GM10248 (cell line): ENCODE measurements at regions not wholly inside any gene's neighbourhood (a gene's known extent, or its start where the extent isn't known, plus 50 kb on each side); places are given as distances from the start of the nearest gene placed in this dataset.

Experiments
- CTCF ChIA-PET: fragments of 300-600 bp; sonication (Branson Sonifier 250); formaldehyde crosslinking; extraction: SDS; loops from one replicate; lab custom pipeline; 2021; ENCODE audit warnings: antibody characterized with exemption; lab: Yijun Ruan, JAX
- POLR2A ChIA-PET: fragments of 350-650 bp; sonication (Branson Sonifier 250); formaldehyde crosslinking; extraction: SDS; loops from one replicate; lab custom pipeline; 2020; ENCODE audit warnings: antibody characterized with exemption; lab: Yijun Ruan, JAX
- DNase-seq: peaks from one replicate; pipeline ENCODE4 v3.0.0; 2012; ENCODE audit errors: extremely low spot score
- CTCF ChIP-seq: IDR thresholded peaks from 2 replicates; pipeline ENCODE4 v1.5.1; 2012; ENCODE audit warnings: mild to moderate bottlenecking, low read depth; ENCODE audit errors: extremely low read depth, missing control alignments, control extremely low read depth

GRCh38 chr3:194906229-194906629, 220.5 kb downstream of the FAM43A start:
- POLR2A ChIA-PET, result no interaction called here
- DNase-seq, result no peak
- TF ChIP-seq CTCF, result no peak
- CTCF ChIA-PET, result interaction anchor here (1.5 kb wide), 1 partner anchor 224 kb away, joined by 3 read pairs; no protein-coding TSS in a partner anchor

GRCh38 chr3:194906970-194907629, 221.4 kb downstream of the FAM43A start:
- POLR2A ChIA-PET, result no interaction called here
- no peak for TF ChIP-seq CTCF
- CTCF ChIA-PET, result interaction anchor here (1.5 kb wide), 1 partner anchor 225 kb away, joined by 3 read pairs; no protein-coding TSS in a partner anchor
- no peak for DNase-seq

- ChIA-PET CTCF (interaction anchor here (1.5 kb wide), 1 partner anchor 225 kb away, joined by 3 read pairs; no protein-coding TSS in a partner anchor), POLR2A (no interaction called here)
- DNase-seq, result no peak
- TF ChIP-seq CTCF, result no peak
These were observed 222.1 kb downstream of the FAM43A start for GRCh38 chr3:194907811-194908210.

GRCh38 chr3:194908496-194908895, 222.8 kb downstream of the FAM43A start:
- ChIA-PET CTCF (interaction anchor here (1.1 kb wide), 1 partner anchor 10 kb away, joined by 3 read pairs; no protein-coding TSS in a partner anchor), POLR2A (no interaction called here)
- DNase-seq, result no peak
- no peak for TF ChIP-seq CTCF

GRCh38 chr3:194908972-194909371, 223.3 kb downstream of the FAM43A start:
- TF ChIP-seq CTCF, result no peak
- no peak for DNase-seq
- ChIA-PET POLR2A (no interaction called here), CTCF (interaction anchor here (1.1 kb wide), 1 partner anchor 9 kb away, joined by 3 read pairs; no protein-coding TSS in a partner anchor)

GRCh38 chr3:194910414-194910984, 224.8 kb downstream of the FAM43A start:
- ChIA-PET POLR2A (no interaction called here), CTCF (no interaction called here)
- TF ChIP-seq CTCF, result no peak
- no peak for DNase-seq
